ENCODE measurements at regions not wholly inside any gene's neighbourhood (a gene's known extent, or its start where the extent isn't known, plus 50 kb on each side); places are given as distances from the start of the nearest gene placed in this dataset.

DNA sequence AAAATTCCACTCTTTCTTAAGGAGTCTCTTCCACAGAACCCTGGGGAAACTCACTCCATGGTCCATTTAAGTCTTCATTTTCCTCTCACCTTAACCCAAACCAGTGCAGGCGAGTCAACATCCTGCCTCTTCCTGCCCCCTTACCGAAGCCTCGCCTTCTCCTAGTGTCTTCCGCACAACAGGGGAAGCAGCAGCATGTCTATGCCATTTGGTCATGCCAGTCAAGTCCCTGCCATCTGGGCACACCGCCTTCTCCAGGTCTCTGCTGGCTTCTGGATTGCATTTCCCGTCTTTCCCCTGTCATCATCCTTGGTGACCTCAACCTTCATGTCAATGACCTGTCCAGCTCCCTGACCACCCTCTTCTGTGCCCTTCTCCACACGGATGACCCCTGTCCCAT lies 77.3 kb upstream of the FZD7 start:
- TF ChIP-seq CTCF (IDR thresholded peaks at IDR 0.05; ENCODE audit: insufficient read depth, low read depth, low read length) = no peak
- no peak for TF ChIP-seq EZH2 (IDR thresholded peaks at IDR 0.05; ENCODE audit: insufficient read depth, low read length)

Data from astrocyte (in vitro differentiated cells and primary cell).